Testis (tissue), 2 donors: ENCODE measurements at regions not wholly inside any gene's neighbourhood (a gene's known extent, or its start where the extent isn't known, plus 50 kb on each side); places are given as distances from the start of the nearest gene placed in this dataset.

Experiments
- DNase-seq: peaks from one replicate; pipeline ENCODE4 v3.0.0-alpha.2; 2019
- H3K27ac ChIP-seq, 2 donors: fragments of 200-600 bp; sonication (generic); one replicate each; pipeline ENCODE4 v1.5.1; 2019
- H3K27me3 ChIP-seq: fragments of 200-600 bp; sonication (generic); one replicate; pipeline ENCODE4 v1.5.1; 2019
- H3K36me3 ChIP-seq: fragments of 200-600 bp; sonication (generic); one replicate; pipeline ENCODE4 v1.5.1; 2017; ENCODE audit warnings: low read depth; ENCODE audit errors: missing control alignments
- H3K4me1 ChIP-seq: fragments of 200-600 bp; sonication (generic); one replicate; pipeline ENCODE4 v1.5.1; 2019
- H3K4me3 ChIP-seq, 2 donors: fragments of 200-600 bp; sonication (generic); one replicate each; pipeline ENCODE4 v1.5.1; 2017 to 2019
- H3K9me3 ChIP-seq: fragments of 200-600 bp; sonication (generic); one replicate; pipeline ENCODE4 v1.5.1; 2017
- CTCF ChIP-seq, 3 experiments: fragments of 450-650 bp in 2 of 3; fragments of 200-600 bp in 1 of 3; sonication (generic) in 1 of 3; IDR thresholded peaks; one replicate each; pipeline ENCODE4 v1.5.1; 2016 to 2019; ENCODE audit warnings: antibody characterized with exemption in 3 of 3, mild to moderate bottlenecking in 2 of 3, moderate library complexity in 1 of 3
- POLR2A ChIP-seq: fragments of 450-650 bp; IDR thresholded peaks from one replicate; pipeline ENCODE4 v1.6.1; 2017; ENCODE audit warnings: antibody characterized with exemption, mild to moderate bottlenecking, moderate library complexity
- WGBS, 2 donors: methylation state at CpG; one replicate each; pipeline ENCODE4 v1.1.5; 2018; 5-methylcytosine and 5-hydroxymethylcytosine counted together
- intact Hi-C: fragments of 100-400 bp; cut with DNase I; formaldehyde crosslinking; loops from one replicate; pipeline ENCODE4 v1.15.1; 2023; ENCODE audit warnings: low total_unique reads

GRCh38 chr3:67906261-67906660, 251.8 kb upstream of the SUCLG2 start:
- H3K27me3 ChIP-seq = no peaks in the 10 kb centered on the region
- WGBS, 2 donors = 44 to 56% methylated on average over 4 of the region's 4 CpGs

GRCh38 chr3:67901681-67902080, 247.3 kb upstream of the SUCLG2 start:
- intact Hi-C loops = no loop called here
- WGBS, 2 donors = 82 to 86% methylated on average over 1 of the region's 1 CpG
- Histone ChIP-seq H3K27ac (no peak overlapping the region), H3K4me1 (no peaks in the 10 kb centered on the region), H3K36me3 (no peaks in the 10 kb centered on the region), H3K4me3 (no peak overlapping the region), H3K27me3 (no peaks in the 10 kb centered on the region), H3K9me3 (no peaks in the 10 kb centered on the region)
- no peak for DNase-seq
- no peak for TF ChIP-seq CTCF (IDR thresholded peaks at IDR 0.05)
- TF ChIP-seq POLR2A = no peak

More at GRCh38 chr3:67906261-67906660, 251.8 kb upstream of the SUCLG2 start:
- no peak for TF ChIP-seq POLR2A
- TF ChIP-seq CTCF (IDR thresholded peaks at IDR 0.05) = no peak
- no peak overlapping the region for H3K4me3 ChIP-seq
- no peak overlapping the region for H3K27ac ChIP-seq
- H3K9me3 ChIP-seq = no peaks in the 10 kb centered on the region
- intact Hi-C loops = no loop called here
- no peaks in the 10 kb centered on the region for H3K36me3 ChIP-seq
- no peaks in the 10 kb centered on the region for H3K4me1 ChIP-seq
- no peak for DNase-seq

- intact Hi-C loops = no loop called here
- 90 to 92% methylated on average over 1 of the region's 1 CpG for WGBS, 2 donors
These were observed 244.5 kb upstream of the SUCLG2 start for GRCh38 chr3:67898916-67899315.

GRCh38 chr3:67897351-67898336, 243.2 kb upstream of the SUCLG2 start:
- Histone ChIP-seq H3K27ac (no peak overlapping the region), H3K9me3 (no peaks in the 10 kb centered on the region), H3K27me3 (no peaks in the 10 kb centered on the region), H3K4me3 (no peak overlapping the region), H3K36me3 (no peaks in the 10 kb centered on the region), H3K4me1 (no peaks in the 10 kb centered on the region)
- intact Hi-C loops = no loop called here
- 86 to 91% methylated on average over 15 of the region's 15 CpGs for WGBS, 2 donors
- TF ChIP-seq CTCF (IDR thresholded peaks at IDR 0.05) (no peak), POLR2A (no peak)
- no peak for DNase-seq

More at GRCh38 chr3:67898916-67899315, 244.5 kb upstream of the SUCLG2 start:
- Histone ChIP-seq H3K9me3 (no peaks in the 10 kb centered on the region), H3K36me3 (no peaks in the 10 kb centered on the region), H3K4me1 (no peaks in the 10 kb centered on the region), H3K4me3 (no peak overlapping the region), H3K27ac (no peak overlapping the region), H3K27me3 (no peaks in the 10 kb centered on the region)
- TF ChIP-seq POLR2A = no peak
- no peak for TF ChIP-seq CTCF (IDR thresholded peaks at IDR 0.05)
- no peak for DNase-seq

GRCh38 chr3:67896130-67896529, 241.7 kb upstream of the SUCLG2 start:
- no peaks in the 10 kb centered on the region for H3K4me1 ChIP-seq
- TF ChIP-seq CTCF (IDR thresholded peaks at IDR 0.05) (no peak), POLR2A (no peak)
- H3K27me3 ChIP-seq = no peaks in the 10 kb centered on the region
- no peaks in the 10 kb centered on the region for H3K36me3 ChIP-seq
- no peak overlapping the region for H3K4me3 ChIP-seq
- no peak for DNase-seq
- H3K9me3 ChIP-seq = no peaks in the 10 kb centered on the region
- no peak overlapping the region for H3K27ac ChIP-seq
- WGBS, 2 donors = 91 to 100% methylated on average over 1 of the region's 1 CpG
- intact Hi-C loops = no loop called here
